ENCODE measurements at regions not wholly inside any gene's neighbourhood (a gene's known extent, or its start where the extent isn't known, plus 50 kb on each side); places are given as distances from the start of the nearest gene placed in this dataset.

GRCh38 chr13:63190219-63190618 is 1774.6 kb upstream of the PCDH20 start:
- no peak overlapping the region for H3K4me3 Mint-ChIP-seq
- no peaks in the 10 kb centered on the region for H3K4me1 Mint-ChIP-seq
- H3K4ac ChIP-seq (ENCODE audit: low read depth, low read length): no peak overlapping the region
- no peak overlapping the region for H3K9ac ChIP-seq (ENCODE audit: extremely low read depth, insufficient read length, low read length)
- no peak overlapping the region for H2BK5ac ChIP-seq (ENCODE audit: insufficient read length, low read length)
- H3K4me2 ChIP-seq (ENCODE audit: insufficient read depth, insufficient read length, low read length): no peak overlapping the region
- H2BK15ac ChIP-seq (ENCODE audit: low read depth, low read length): no peak overlapping the region
- H3K18ac ChIP-seq (ENCODE audit: insufficient read length, low read depth, low read length): no peak overlapping the region
- H3K27ac ChIP-seq (ENCODE audit: insufficient read length, low read depth, low read length): no peak overlapping the region
- H3K27me3 ChIP-seq (ENCODE audit: insufficient read depth, low read length): no peaks in the 10 kb centered on the region
- H3K14ac ChIP-seq (ENCODE audit: insufficient read depth, low read length): no peak overlapping the region
- no peaks in the 10 kb centered on the region for H4K20me1 ChIP-seq (ENCODE audit: control insufficient read depth, insufficient read depth, insufficient read length)
- no peak overlapping the region for H4K91ac ChIP-seq (ENCODE audit: insufficient read length, low read depth, low read length)
- peaks cover 2% of the 10 kb centered on the region; the same call in 1 of the 2 replicates for H3K4me1 ChIP-seq (ENCODE audit: insufficient read depth, low read length)
- DNase-seq: no peak
- H4K8ac ChIP-seq (replicated peaks; ENCODE audit: insufficient read length, low read depth, low read length): no peak overlapping the region
- H3K9me3 Mint-ChIP-seq: no peaks in the 10 kb centered on the region
- H3K9me3 ChIP-seq (ENCODE audit: control insufficient read depth, low read depth, low read length): no peaks in the 10 kb centered on the region
- no peaks in the 10 kb centered on the region for H3K79me2 ChIP-seq (ENCODE audit: insufficient read depth, low read length)
- no peak for TF ChIP-seq CTCF (conservative IDR thresholded peaks at IDR 0.05)
- H3K27me3 Mint-ChIP-seq (ENCODE audit: low read depth): no peaks in the 10 kb centered on the region
- no peak overlapping the region for H2BK120ac ChIP-seq (ENCODE audit: low read depth, low read length, poor library complexity, severe bottlenecking)
- H3T11ph ChIP-seq (ENCODE audit: low read length): no peak overlapping the region
- no peaks in the 10 kb centered on the region for H3K79me1 ChIP-seq (ENCODE audit: insufficient read depth, low read depth, low read length, poor library complexity, severe bottlenecking)
- no peak overlapping the region for H2AK5ac ChIP-seq (ENCODE audit: insufficient read length, low read length)
- H2AFZ ChIP-seq (ENCODE audit: low read length): no peak overlapping the region
- H3K23ac ChIP-seq (ENCODE audit: insufficient read length, low read depth, low read length): no peak overlapping the region
- H2BK20ac ChIP-seq (ENCODE audit: low read depth, low read length, poor library complexity, severe bottlenecking): no peak overlapping the region
- no CpG with 5 or more reads among the region's 2 CpGs for WGBS (ENCODE audit: extremely low coverage, insufficient read length, low lambda C conversion rate)
- H4K5ac ChIP-seq (ENCODE audit: insufficient read length, low read depth, low read length): no peak overlapping the region
- no peaks in the 10 kb centered on the region for H3K36me3 Mint-ChIP-seq (ENCODE audit: insufficient read depth in 1 of 3, low read depth in 3 of 3)
- H2BK12ac ChIP-seq (ENCODE audit: insufficient read length, low read depth, low read length): no peak overlapping the region
- H3K23me2 ChIP-seq (ENCODE audit: insufficient read length, low read depth, low read length, poor library complexity, severe bottlenecking): no peaks in the 10 kb centered on the region
- H3K56ac ChIP-seq (ENCODE audit: insufficient read length, low read depth, low read length): no peak overlapping the region
- no peak overlapping the region; a peak in 1 of 7 replicates for H3K27ac Mint-ChIP-seq
